ENCODE measurements at regions not wholly inside any gene's neighbourhood (a gene's known extent, or its start where the extent isn't known, plus 50 kb on each side); places are given as distances from the start of the nearest gene placed in this dataset.

GRCh38 chrX:36436361-36436760 lies 516.8 kb downstream of the CFAP47 start:
- no peak overlapping the region for H3K27ac ChIP-seq (ENCODE audit: low read length)
- H3K36me3 ChIP-seq (ENCODE audit: control insufficient read depth in 2 of 2, insufficient read depth in 2 of 2, low read length in 2 of 2) = no peaks in the 10 kb centered on the region
- no peak overlapping the region for H3K4me3 ChIP-seq (ENCODE audit: low read length in 2 of 2)
- no peaks in the 10 kb centered on the region for H3K4me1 ChIP-seq (ENCODE audit: control insufficient read depth, insufficient read depth, low read length)
- H3K27me3 ChIP-seq (ENCODE audit: control insufficient read depth in 1 of 2, insufficient read depth in 2 of 2, low read length in 2 of 2) = peaks cover 0 to 8% of the 10 kb centered on the region in 2 donors
- no peak overlapping the region for H3K9ac ChIP-seq (ENCODE audit: low read length in 2 of 2)
- H3K9me3 ChIP-seq (ENCODE audit: control insufficient read depth in 2 of 2, low read length in 2 of 2) = peaks cover 0 to 2% of the 10 kb centered on the region in 2 donors

GRCh38 chrX:36443007-36443406 lies 523.5 kb downstream of the CFAP47 start:
- Histone ChIP-seq H3K4me3 (ENCODE audit: low read length in 2 of 2) (no peak overlapping the region), H3K27ac (ENCODE audit: low read length) (no peak overlapping the region), H3K27me3 (ENCODE audit: control insufficient read depth in 1 of 2, insufficient read depth in 2 of 2, low read length in 2 of 2) (peaks cover 0 to 2% of the 10 kb centered on the region in 2 donors), H3K9me3 (ENCODE audit: control insufficient read depth in 2 of 2, low read length in 2 of 2) (peaks cover 0 to 2% of the 10 kb centered on the region in 2 donors), H3K9ac (ENCODE audit: low read length in 2 of 2) (no peak overlapping the region), H3K4me1 (ENCODE audit: control insufficient read depth, insufficient read depth, low read length) (no peaks in the 10 kb centered on the region), H3K36me3 (ENCODE audit: control insufficient read depth in 2 of 2, insufficient read depth in 2 of 2, low read length in 2 of 2) (no peaks in the 10 kb centered on the region)

GRCh38 chrX:36445566-36445965 lies 526.0 kb downstream of the CFAP47 start:
- no peaks in the 10 kb centered on the region for H3K27me3 ChIP-seq (ENCODE audit: control insufficient read depth in 1 of 2, insufficient read depth in 2 of 2, low read length in 2 of 2)
- no peak overlapping the region for H3K4me3 ChIP-seq (ENCODE audit: low read length in 2 of 2)
- no peak overlapping the region for H3K9ac ChIP-seq (ENCODE audit: low read length in 2 of 2)
- no peak overlapping the region for H3K27ac ChIP-seq (ENCODE audit: low read length)
- H3K4me1 ChIP-seq (ENCODE audit: control insufficient read depth, insufficient read depth, low read length) = no peaks in the 10 kb centered on the region
- H3K9me3 ChIP-seq (ENCODE audit: control insufficient read depth in 2 of 2, low read length in 2 of 2) = no peaks in the 10 kb centered on the region
- no peaks in the 10 kb centered on the region for H3K36me3 ChIP-seq (ENCODE audit: control insufficient read depth in 2 of 2, insufficient read depth in 2 of 2, low read length in 2 of 2)

- Histone ChIP-seq H3K4me1 (ENCODE audit: control insufficient read depth, insufficient read depth, low read length) (no peaks in the 10 kb centered on the region), H3K36me3 (ENCODE audit: control insufficient read depth in 2 of 2, insufficient read depth in 2 of 2, low read length in 2 of 2) (no peaks in the 10 kb centered on the region), H3K9me3 (ENCODE audit: control insufficient read depth in 2 of 2, low read length in 2 of 2) (no peaks in the 10 kb centered on the region), H3K27me3 (ENCODE audit: control insufficient read depth in 1 of 2, insufficient read depth in 2 of 2, low read length in 2 of 2) (no peaks in the 10 kb centered on the region), H3K9ac (ENCODE audit: low read length in 2 of 2) (no peak overlapping the region), H3K27ac (ENCODE audit: low read length) (no peak overlapping the region), H3K4me3 (ENCODE audit: low read length in 2 of 2) (no peak overlapping the region)
Observed at GRCh38 chrX:36462142-36462541, 542.6 kb downstream of the CFAP47 start.

GRCh38 chrX:36480441-36480990 lies 527.6 kb upstream of the FAM47C start:
- H3K27me3 ChIP-seq (ENCODE audit: control insufficient read depth in 1 of 2, insufficient read depth in 2 of 2, low read length in 2 of 2) = no peaks in the 10 kb centered on the region
- no peak overlapping the region for H3K4me3 ChIP-seq (ENCODE audit: low read length in 2 of 2)
- H3K9me3 ChIP-seq (ENCODE audit: control insufficient read depth in 2 of 2, low read length in 2 of 2) = no peaks in the 10 kb centered on the region
- H3K27ac ChIP-seq (ENCODE audit: low read length) = no peak overlapping the region
- no peaks in the 10 kb centered on the region for H3K36me3 ChIP-seq (ENCODE audit: control insufficient read depth in 2 of 2, insufficient read depth in 2 of 2, low read length in 2 of 2)
- no peaks in the 10 kb centered on the region for H3K4me1 ChIP-seq (ENCODE audit: control insufficient read depth, insufficient read depth, low read length)
- no peak overlapping the region for H3K9ac ChIP-seq (ENCODE audit: low read length in 2 of 2)

- Histone ChIP-seq H3K27me3 (ENCODE audit: control insufficient read depth in 1 of 2, insufficient read depth in 2 of 2, low read length in 2 of 2) (no peaks in the 10 kb centered on the region), H3K36me3 (ENCODE audit: control insufficient read depth in 2 of 2, insufficient read depth in 2 of 2, low read length in 2 of 2) (no peaks in the 10 kb centered on the region), H3K9ac (ENCODE audit: low read length in 2 of 2) (no peak overlapping the region), H3K9me3 (ENCODE audit: control insufficient read depth in 2 of 2, low read length in 2 of 2) (no peaks in the 10 kb centered on the region), H3K4me1 (ENCODE audit: control insufficient read depth, insufficient read depth, low read length) (no peaks in the 10 kb centered on the region), H3K4me3 (ENCODE audit: low read length in 2 of 2) (no peak overlapping the region), H3K27ac (ENCODE audit: low read length) (no peak overlapping the region)
Observed at GRCh38 chrX:36501169-36501702, 506.9 kb upstream of the FAM47C start.

- no peak overlapping the region for H3K9ac ChIP-seq (ENCODE audit: low read length in 2 of 2)
- H3K27me3 ChIP-seq (ENCODE audit: control insufficient read depth in 1 of 2, insufficient read depth in 2 of 2, low read length in 2 of 2) = no peaks in the 10 kb centered on the region
- no peaks in the 10 kb centered on the region for H3K9me3 ChIP-seq (ENCODE audit: control insufficient read depth in 2 of 2, low read length in 2 of 2)
- no peaks in the 10 kb centered on the region for H3K4me1 ChIP-seq (ENCODE audit: control insufficient read depth, insufficient read depth, low read length)
- H3K36me3 ChIP-seq (ENCODE audit: control insufficient read depth in 2 of 2, insufficient read depth in 2 of 2, low read length in 2 of 2) = no peaks in the 10 kb centered on the region
- H3K27ac ChIP-seq (ENCODE audit: low read length) = no peak overlapping the region
- H3K4me3 ChIP-seq (ENCODE audit: low read length in 2 of 2) = no peak overlapping the region
Observed at GRCh38 chrX:36504625-36505024, 503.5 kb upstream of the FAM47C start.

- H3K27me3 ChIP-seq (ENCODE audit: control insufficient read depth in 1 of 2, insufficient read depth in 2 of 2, low read length in 2 of 2) = no peaks in the 10 kb centered on the region
- no peaks in the 10 kb centered on the region for H3K9me3 ChIP-seq (ENCODE audit: control insufficient read depth in 2 of 2, low read length in 2 of 2)
- H3K27ac ChIP-seq (ENCODE audit: low read length) = no peak overlapping the region
- H3K36me3 ChIP-seq (ENCODE audit: control insufficient read depth in 2 of 2, insufficient read depth in 2 of 2, low read length in 2 of 2) = no peaks in the 10 kb centered on the region
- no peak overlapping the region for H3K9ac ChIP-seq (ENCODE audit: low read length in 2 of 2)
- no peaks in the 10 kb centered on the region for H3K4me1 ChIP-seq (ENCODE audit: control insufficient read depth, insufficient read depth, low read length)
- H3K4me3 ChIP-seq (ENCODE audit: low read length in 2 of 2) = no peak overlapping the region
Observed at GRCh38 chrX:36508042-36508441, 500.1 kb upstream of the FAM47C start.

GRCh38 chrX:36510736-36511135 lies 497.4 kb upstream of the FAM47C start:
- Histone ChIP-seq H3K27me3 (ENCODE audit: control insufficient read depth in 1 of 2, insufficient read depth in 2 of 2, low read length in 2 of 2) (no peaks in the 10 kb centered on the region), H3K36me3 (ENCODE audit: control insufficient read depth in 2 of 2, insufficient read depth in 2 of 2, low read length in 2 of 2) (no peaks in the 10 kb centered on the region), H3K4me1 (ENCODE audit: control insufficient read depth, insufficient read depth, low read length) (no peaks in the 10 kb centered on the region), H3K4me3 (ENCODE audit: low read length in 2 of 2) (no peak overlapping the region), H3K9ac (ENCODE audit: low read length in 2 of 2) (no peak overlapping the region), H3K27ac (ENCODE audit: low read length) (no peak overlapping the region), H3K9me3 (ENCODE audit: control insufficient read depth in 2 of 2, low read length in 2 of 2) (no peaks in the 10 kb centered on the region)

- no peaks in the 10 kb centered on the region for H3K9me3 ChIP-seq (ENCODE audit: control insufficient read depth in 2 of 2, low read length in 2 of 2)
- H3K27me3 ChIP-seq (ENCODE audit: control insufficient read depth in 1 of 2, insufficient read depth in 2 of 2, low read length in 2 of 2) = no peaks in the 10 kb centered on the region
- no peak overlapping the region for H3K9ac ChIP-seq (ENCODE audit: low read length in 2 of 2)
- H3K4me1 ChIP-seq (ENCODE audit: control insufficient read depth, insufficient read depth, low read length) = no peaks in the 10 kb centered on the region
- H3K27ac ChIP-seq (ENCODE audit: low read length) = no peak overlapping the region
- H3K36me3 ChIP-seq (ENCODE audit: control insufficient read depth in 2 of 2, insufficient read depth in 2 of 2, low read length in 2 of 2) = no peaks in the 10 kb centered on the region
- H3K4me3 ChIP-seq (ENCODE audit: low read length in 2 of 2) = no peak overlapping the region
Observed at GRCh38 chrX:36528661-36529060, 479.5 kb upstream of the FAM47C start.

- Histone ChIP-seq H3K27me3 (ENCODE audit: control insufficient read depth in 1 of 2, insufficient read depth in 2 of 2, low read length in 2 of 2) (no peaks in the 10 kb centered on the region), H3K27ac (ENCODE audit: low read length) (no peak overlapping the region), H3K4me1 (ENCODE audit: control insufficient read depth, insufficient read depth, low read length) (no peaks in the 10 kb centered on the region), H3K4me3 (ENCODE audit: low read length in 2 of 2) (no peak overlapping the region), H3K9ac (ENCODE audit: low read length in 2 of 2) (no peak overlapping the region), H3K36me3 (ENCODE audit: control insufficient read depth in 2 of 2, insufficient read depth in 2 of 2, low read length in 2 of 2) (no peaks in the 10 kb centered on the region), H3K9me3 (ENCODE audit: control insufficient read depth in 2 of 2, low read length in 2 of 2) (no peaks in the 10 kb centered on the region)
Observed at GRCh38 chrX:36534900-36535299, 473.3 kb upstream of the FAM47C start.
